Activated CD4-positive, alpha-beta T cell treated with anti-CD3 and anti-CD28 coated beads for 4 hours (primary cell): ENCODE measurements at regions not wholly inside any gene's neighbourhood (a gene's known extent, or its start where the extent isn't known, plus 50 kb on each side); places are given as distances from the start of the nearest gene placed in this dataset.
"Not testable (repeated sequence)": the region's sequence is repeated elsewhere in the genome, so short reads cannot be mapped to it uniquely, and the experiment has no call there.

Experiments
- DNase-seq, 2 donors: peaks; one replicate each; pipeline ENCODE4 v3.0.0-alpha.2; 2020

DNA sequence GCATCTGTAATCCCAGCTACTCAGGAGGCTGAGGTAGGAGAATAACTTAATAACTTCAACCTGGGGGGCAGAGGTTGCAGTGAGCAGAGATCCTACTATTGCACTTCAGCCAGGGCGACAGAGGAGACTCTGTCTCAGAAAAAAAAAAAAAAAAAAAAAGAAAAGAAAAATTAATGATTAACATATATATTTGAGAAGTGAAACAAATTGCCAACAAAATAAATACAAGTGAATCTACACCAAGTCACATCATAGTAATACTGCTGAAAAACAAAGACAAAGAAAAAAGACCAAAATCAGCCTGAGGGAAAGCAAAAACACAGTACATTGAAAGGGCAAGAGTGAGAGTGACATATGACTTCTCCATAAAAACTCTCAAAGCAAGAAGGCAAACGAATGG is 123.7 kb downstream of the CASP12 start:
- DNase-seq, result no peak

DNA sequence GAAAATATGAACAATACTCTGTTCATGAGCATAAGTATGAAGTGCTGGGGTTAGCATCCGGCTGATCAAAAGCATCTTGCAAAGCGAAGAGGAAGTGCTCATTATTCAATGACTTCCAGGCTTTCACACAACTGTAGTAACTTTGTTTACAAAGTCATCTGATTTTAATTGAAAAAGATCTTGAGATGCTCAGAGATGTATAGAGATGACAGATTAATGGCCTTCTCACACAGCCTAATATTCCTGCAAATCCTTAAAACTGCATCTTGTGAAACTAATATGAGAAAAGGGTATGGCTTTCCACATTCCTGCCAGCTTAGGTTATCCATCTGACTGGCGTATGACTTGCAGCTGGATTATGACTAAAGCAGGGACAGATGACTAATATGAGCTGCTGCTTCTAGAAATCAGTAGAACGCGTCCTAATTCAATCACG is 125.4 kb downstream of the CASP12 start:
- no peak for DNase-seq

DNA sequence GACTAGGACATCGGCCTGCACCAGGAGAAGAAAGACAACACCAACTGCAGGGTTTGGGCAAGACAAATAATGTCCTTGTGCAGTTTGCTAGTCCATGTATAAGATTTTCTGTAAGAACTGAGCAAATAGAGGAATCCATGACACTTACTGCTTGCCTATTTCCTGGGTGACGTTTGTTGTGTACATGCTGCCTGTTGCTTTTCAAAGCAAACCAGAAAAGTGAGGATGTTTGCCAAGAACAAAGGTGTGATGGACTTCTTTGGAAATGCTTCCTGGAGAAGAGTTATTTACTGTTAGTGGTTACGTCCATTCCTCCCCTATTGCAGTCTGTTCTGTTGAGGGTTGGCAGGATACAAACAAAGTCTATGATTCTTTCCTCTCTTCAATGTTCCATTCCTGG is 126.5 kb downstream of the CASP12 start:
- DNase-seq, result no peak

DNA sequence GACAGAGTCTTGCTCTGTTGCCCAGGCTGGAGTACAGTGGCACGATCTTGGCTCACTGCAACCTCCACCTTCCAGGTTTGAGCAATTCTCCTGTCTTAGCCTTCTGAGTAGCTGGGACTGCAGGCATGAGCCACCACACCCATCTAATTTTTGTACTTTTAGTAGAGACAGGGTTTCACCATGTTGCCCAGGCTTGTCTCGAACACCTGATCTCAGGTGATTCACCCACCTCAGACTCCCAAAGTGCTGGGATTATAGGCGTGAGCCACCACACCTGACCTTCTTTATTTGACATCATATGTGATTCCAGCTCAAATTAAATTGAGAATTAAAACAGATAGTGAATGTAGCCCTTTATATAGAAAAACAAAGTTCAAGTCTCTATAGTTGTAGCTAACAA is 127.2 kb downstream of the CASP12 start:
- DNase-seq, result not testable (repeated sequence)

DNA sequence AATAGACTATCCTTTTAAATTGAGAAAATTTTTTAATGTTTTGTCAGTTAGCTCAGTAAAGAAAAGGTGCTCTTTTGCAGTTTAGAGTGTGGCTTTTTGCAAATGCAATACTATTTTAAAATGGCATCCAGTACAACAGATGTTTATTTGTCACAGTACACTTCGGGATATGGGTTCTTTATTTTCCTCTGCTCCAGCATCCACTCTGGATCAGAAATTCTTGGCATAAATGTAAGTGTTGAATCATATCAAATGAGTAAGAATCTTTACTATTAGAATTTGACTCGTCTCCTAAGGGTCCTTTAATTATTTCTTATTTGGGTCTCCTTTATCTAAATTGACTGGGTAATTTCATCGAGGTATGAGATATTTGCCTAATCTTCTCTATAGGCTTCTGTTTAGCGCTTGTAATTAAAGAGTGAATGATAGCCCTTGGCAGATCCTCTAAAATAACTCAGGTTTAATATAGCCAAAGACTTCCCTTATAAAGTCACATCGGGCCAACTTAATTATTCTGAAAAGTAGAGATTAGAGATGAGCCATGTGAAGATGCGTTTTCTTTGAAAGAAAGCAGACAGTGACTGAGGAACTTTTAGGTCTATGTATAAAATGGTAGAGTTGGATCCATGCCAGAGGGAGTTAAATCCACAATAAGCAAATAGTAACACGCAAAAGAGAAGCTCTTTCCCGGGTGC is 132.7 kb downstream of the CASP12 start:
- no peak for DNase-seq

DNA sequence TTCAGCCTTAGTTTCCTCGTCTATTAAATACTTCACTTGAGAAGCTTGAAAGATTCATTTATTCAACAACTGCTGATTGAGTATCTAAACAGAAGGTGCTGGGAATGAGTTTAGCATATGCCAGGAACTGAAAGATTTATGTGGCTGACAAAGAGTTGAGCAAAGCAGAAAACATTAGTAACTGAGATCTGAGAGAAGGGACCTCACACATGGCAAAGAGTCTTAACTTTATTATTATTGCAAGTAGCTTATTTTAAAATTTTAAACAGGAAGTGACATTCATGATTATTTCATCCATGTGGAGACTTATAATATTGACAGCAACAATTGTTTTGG is 133.6 kb downstream of the CASP12 start:
- DNase-seq, result no peak

DNA sequence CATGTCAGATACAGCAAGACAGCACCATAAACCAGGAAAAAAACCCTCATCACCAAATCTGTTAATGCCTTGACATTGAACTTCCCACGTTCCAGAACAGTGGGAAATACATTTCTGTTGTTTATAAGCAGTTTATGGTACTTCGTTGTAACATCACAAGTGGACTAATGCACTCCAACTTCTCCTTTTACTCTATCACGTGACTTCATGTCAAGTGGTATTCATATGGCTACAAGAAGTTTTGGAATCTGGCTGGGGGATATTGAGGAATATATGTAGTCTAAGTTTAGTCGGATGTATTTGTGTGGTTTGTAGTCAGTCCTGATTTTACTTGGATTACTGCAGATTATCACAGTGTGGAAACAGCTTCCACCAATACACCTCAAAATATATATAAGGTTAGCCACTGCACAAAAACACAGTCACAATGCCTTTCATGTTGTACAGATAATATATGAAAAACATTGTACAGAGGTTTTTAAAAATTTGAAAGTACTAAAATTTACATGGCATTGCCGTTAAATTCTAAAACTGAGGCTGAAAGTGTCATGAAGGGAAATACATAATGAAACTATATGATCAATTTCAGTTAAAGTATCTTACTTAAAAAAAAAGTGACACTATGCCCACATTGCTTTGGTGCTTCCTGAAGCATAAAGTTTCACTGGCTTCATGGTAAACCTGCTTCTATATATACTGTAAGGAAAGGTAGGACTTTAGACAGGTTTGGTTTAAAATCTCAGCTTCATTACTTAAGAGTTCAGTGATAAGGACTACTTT is 134.1 kb downstream of the CASP12 start:
- no peak for DNase-seq

DNA sequence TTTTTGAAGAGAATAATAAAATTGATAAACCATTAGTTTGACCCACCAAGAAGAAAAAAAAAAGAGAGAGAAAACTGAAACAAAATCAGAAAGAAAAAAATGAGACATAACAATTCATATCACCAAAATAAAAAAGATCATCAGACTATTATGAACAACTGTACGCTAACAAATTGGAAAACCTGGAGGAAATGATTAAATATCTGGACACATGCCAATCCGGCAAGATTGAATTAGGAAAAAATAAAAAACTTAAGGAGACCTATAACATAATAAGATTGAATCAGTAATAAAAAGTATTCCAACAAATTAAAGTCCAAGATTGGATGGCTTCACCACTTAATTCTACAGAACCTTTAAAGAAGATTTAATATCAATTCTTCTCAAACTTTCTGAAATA is 136.7 kb downstream of the CASP12 start:
- no peak for DNase-seq

DNA sequence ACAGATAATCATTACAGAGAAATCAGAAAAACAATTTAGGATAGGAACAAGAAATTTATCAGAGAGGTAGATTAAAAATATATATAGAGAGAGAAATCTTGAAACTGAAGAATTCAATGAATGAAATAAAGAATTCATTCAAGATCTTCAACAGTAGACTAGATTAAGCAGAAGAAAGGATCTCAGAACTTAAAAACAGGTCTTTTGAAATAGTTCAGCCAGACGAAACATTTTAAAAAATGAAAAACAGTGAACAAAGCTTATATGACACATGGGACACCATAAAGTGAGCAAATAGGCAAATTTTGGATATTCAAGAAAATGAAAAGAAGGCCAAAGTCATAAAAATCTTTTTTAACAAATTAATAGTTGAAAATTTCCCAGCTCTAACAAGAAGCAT is 138.8 kb downstream of the CASP12 start:
- no peak for DNase-seq

DNA sequence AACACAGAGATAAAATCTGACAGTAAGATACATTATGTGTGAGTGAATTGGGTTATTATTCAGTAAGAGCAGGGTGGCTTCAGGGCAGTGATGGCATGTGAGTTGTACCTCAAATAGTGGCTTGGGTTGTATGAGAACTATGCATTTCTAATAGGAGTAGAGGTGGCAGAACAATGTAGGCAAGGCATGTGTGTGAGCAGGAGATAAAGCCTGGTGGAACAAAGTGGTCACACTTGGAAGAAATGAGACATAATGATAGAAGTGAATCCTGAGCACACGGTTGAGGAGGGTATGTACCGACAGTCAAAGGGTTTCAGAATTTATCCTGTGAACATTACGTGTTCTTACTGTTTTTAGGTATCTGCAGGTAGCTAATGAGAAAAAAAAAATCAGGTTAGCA is 159.3 kb downstream of the CASP12 start:
- no peak for DNase-seq

DNA sequence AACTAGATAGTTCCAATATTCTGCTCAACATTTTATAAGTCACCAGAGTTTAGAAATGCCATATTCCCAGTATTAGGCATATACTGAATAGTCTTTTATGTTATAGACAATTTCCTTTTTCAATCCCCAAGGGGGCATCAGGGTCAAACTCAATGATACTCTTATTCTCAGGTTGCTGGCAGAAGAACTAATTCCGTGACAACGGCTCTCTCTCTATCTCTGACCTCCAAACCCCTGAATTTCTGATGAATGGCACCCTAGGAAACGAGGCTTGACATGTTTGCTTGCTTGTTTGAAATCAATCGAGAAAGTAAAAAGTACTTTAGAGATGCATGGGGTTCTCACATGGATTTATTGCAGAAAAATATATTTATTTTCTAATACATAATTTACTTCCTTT is 160.1 kb downstream of the CASP12 start:
- no peak for DNase-seq

DNA sequence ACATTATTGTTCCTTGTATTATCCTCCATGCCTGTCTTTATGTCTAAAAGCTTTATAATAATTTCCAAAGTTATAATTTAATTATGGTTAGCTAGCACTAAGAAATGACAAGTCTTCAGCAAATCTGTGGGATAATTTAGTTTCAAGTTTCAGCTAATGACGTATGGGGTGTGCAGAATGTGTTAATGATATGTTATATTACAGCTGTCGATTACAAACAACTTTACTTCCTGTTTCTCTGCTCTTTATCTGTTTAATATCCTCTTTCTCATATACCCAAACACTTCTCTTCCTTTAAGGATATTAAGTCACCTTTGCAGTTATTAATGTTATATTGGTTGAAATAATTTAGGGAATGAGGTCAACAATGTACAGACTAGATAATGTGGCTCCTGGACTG is 161.8 kb downstream of the CASP12 start:
- DNase-seq, result no peak

DNA sequence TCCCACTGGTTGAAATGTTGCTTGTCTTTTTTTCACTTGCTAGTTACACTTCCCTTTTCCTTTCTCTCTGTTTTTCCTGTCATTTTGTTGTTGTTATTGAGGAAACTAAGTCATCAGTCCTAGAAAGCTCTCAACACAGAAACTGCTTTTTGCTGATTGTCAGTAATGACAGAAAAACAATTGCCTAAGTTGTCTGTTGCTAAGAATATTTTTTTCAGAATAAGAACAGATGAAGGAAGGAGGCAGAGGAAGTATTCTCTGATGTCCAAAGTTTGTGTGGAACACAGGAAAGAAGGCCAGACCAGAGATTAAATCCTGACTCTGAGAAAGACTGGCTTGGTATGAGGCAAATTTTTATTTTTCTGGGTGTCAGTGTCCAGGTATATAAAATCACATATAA is 163.3 kb downstream of the CASP12 start:
- DNase-seq, result no peak

DNA sequence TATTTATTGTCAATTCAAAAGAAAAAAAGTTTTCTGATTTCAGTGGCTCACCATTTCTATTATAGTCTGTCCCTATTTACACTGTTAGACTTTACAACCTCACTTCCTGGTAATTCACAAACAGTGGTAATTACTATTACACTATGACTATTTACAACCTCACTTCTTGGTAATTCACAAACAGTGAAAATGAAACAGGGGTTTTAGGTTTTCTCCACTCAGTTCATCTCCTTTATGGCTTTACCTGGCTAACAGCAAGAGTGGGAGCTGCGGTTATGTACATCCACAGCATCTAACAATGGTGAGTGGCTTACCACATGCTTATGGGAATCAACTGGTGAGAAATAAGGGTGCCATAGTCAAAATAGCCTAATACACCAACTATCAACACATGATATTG is 166.4 kb downstream of the CASP12 start:
- no peak for DNase-seq

DNA sequence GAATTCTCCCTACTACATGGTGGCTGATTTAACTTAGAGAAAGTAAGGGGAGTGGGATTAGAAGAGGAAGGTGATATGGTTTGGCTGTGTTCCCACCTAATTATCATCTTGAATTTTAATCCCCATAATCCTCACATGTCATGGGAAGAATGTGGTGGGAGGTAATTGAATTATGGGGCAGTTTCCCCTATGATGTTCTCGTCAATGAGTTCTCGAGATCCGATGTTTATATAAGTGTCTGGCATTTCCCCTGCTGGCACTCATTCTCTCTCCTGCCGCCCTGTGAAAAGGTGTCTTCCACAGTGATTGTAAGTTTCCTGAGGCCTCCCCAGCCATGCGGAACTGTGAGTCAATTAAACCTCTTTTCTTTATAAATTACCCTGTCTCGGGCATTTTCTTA is 169.3 kb downstream of the CASP12 start:
- no peak for DNase-seq

DNA sequence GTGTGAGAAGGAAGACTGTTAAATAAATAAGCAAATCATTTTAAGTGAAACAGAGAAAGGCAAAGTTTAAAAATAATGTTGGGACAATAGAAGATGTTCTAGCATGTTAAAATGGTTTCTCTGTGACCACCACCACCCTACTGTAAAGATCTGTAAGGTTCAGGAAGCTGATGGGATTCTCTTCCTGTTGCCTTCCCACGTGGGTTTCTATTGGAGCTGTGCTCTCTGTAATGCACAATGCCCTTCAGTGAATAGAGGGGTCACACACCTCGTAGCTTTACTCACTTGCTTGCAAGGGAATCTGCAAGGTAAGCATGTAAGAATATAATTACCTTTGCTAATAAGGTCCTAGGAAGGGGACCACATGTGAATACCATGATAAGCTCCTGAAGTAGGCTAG is 170.5 kb downstream of the CASP12 start:
- no peak for DNase-seq

DNA sequence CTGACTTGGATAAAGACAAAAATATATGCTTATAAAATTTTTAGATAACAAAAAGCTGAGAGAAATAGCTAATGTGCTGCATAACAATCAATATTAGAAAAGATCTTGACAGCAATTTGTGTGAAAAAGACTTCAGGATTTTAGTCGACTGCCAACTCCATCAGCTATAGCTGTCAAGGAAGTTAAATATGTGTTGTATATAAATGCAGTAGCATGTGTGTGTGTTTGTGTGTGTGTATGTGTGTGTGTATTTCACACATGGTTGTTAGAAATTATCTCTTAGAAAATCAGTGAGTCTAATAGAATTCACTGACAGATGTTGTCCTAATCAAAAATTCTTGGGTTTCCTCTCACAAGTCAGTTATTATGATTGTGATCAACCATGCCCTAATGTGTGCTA is 171.2 kb downstream of the CASP12 start:
- no peak for DNase-seq

DNA sequence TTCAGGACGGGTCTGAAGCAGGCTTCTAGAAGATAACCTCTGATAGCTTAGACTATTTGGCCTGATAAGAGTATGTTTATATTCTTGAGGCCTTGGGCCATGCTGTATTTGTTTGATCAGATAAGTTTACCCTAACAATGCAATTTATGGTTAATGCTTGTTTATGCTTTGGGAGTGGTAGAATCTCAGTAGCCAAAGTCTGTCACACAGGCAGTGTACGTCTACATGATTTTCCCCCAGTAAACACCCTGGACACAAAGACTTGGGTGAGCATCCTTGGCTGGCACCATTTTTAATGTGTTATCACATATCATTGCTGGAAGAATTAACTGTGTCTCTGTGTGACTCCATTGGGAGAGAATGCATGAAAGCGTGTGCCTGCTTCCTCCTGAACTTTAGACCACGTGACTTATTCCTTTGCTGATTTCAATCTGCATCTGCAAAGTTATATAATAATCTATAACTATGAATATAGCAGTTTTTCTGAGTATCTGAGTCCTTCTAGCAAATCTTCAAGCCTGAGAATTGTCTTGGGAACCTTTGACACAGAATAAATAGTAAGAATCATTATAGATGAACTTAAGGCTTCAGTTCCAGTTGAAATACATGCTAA is 172.4 kb downstream of the CASP12 start:
- no peak for DNase-seq

DNA sequence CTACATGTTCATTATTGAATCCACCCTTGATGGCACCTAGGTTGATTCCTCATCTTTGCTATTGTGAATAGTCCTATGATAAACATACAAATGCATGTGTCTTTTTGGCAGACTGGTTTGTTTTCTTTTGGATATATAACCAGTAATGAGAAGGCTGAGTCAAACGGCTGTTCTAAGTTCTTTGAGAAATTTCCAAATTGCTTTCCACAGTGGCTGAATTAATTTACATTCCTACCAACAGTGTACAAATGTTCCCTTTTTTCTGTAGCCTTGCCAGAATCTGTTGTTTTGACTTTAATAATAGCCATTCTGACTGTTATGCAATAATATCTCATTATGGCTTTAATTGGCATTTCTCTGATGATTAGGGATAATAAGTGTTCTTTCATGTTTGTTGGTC is 184.9 kb downstream of the CASP12 start:
- no peak for DNase-seq

DNA sequence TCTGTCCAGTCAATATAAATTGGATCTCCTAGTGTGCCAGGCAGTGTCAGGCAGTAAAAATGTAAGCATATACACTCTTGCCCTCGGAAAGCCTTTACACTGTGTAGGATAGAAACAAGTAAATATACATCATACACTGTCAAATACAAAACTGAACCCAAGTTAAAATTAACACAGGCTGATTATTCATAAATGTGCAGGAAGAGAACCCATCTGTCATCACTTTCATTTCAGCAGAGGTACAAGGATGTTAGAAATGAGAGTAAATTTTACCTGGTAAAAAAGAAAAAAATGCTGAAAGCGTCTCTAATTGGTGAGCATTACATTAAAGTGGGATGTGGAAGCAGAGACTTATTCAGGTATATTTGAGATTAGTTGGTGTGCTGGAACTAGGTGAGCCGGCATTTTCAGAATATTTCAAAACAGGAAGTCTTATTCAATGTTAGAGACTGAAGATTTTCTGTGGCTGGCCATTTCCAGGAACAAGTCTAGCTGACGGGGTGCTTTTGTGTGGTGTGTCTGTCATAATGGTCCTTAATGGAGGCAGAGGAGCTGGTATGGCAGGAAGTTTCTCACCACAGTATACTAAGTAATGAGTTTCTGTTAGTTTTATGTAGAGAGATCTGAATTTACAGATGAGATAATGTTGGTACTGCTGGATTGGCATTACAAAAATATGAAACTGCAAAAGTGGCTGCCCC is 192.6 kb downstream of the CASP12 start:
- peak; percentile 72 to 77 for DNase-seq

DNA sequence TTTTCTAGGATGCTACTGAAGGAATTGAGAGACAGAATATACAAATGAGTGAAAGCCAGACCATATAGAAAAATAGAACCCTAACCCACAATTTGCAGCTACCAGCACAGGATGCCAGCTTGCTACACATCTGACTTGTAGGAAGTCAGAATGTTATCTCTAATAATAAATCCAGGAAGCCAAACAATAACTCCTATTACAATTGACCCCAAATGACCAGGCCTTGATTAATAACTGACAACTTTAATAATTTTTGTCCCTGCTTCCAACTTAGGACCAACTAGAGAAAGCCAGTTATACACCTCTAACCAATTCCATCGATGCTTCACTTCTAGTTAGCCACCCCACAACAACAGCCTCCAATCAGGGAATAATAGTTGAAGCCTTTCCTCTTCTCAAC is 193.4 kb downstream of the CASP12 start:
- no peak for DNase-seq

DNA sequence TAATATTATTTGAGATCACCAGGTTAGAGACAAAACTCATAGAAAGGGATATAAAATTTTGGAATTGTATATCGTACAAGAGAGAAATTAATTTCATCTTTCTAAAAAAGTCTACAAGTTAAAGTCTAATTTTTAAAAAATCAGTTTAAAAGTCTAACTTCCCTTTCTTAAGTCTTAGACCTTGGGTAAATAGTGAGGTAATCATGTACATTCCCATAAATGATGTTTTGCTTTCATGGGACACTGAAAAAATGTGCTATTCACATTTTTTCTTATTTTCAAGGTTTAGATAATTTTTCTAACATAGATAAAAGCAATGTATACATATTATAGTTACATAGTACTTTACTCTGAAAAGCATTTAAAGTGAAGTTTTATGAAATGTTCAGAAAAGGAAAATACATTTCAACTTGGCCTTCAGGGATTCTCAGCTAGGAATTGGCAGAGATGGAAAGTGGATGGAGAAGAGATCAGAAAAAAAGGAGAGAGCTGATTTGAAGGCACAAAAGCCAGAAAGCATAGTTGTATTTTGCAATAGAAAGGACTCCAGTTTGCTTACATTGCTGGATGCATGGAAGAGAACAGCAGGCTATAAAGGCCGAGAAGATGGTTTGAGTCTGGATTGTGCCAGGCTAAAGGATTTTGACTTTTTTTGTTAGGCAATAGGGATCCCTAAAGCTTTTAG is 194.0 kb downstream of the CASP12 start:
- no peak for DNase-seq

DNA sequence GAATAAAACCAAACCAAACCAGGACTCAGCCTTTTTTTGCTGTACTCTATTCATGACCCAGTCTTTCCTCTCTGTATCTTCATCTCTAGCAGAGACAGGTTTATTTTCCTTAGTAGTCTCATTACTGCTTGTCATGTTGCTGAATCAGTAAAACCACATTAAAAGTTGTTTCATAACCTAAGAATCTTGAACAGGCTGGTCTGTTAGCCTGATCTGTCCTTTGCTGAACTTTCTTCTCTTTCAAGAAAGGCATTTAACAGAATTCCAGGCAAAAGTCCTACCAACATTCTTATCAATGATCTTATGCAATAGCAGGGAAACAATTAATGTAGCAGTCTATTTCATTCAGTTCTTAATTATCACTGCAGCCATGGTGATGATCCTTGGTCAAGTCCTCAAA is 197.7 kb downstream of the CASP12 start:
- DNase-seq, result no peak
